ENCODE measurements at regions not wholly inside any gene's neighbourhood (a gene's known extent, or its start where the extent isn't known, plus 50 kb on each side); places are given as distances from the start of the nearest gene placed in this dataset.
"Not testable (repeated sequence)": the region's sequence is repeated elsewhere in the genome, so short reads cannot be mapped to it uniquely, and the experiment has no call there.

DNA sequence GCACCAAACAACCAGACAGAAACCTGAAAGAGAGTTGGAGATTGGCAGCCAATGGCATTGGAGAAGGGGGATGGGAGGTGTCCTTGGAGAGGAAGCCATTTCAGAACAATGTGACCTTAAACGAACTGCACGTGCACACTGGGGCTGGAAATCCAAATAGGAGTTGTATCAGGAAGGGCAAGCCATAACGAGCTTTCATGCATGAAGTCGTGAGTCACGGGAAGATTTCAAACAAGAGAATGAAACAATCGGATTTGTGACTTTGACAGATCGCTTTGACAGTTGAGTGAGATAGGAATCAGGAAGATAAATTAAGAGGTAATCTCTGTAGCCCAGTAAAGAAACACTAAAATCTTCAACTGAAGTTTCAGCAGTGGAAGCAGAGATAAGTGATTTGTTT is 445.8 kb upstream of the ZP4 start:
- no peak for DNase-seq

DNA sequence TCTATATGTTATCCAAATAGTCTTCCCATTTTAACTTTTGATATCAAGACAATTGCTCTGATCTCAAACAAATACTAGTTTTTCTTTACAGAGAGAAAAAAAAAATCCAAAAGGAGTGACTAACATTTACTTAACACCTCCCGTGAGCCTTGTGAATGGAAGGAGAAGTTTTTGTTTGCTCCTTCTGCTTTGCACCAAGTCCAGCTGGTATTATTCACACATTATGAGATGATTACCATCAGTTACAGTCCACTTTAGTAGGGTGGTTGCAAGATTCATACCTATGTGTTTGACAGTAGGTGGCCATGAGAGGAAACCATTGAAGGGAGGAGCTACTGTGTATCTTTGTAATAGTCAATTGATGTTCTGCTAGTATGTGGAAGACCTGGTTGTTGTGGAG is 443.4 kb upstream of the ZP4 start:
- DNase-seq, result no peak

DNA sequence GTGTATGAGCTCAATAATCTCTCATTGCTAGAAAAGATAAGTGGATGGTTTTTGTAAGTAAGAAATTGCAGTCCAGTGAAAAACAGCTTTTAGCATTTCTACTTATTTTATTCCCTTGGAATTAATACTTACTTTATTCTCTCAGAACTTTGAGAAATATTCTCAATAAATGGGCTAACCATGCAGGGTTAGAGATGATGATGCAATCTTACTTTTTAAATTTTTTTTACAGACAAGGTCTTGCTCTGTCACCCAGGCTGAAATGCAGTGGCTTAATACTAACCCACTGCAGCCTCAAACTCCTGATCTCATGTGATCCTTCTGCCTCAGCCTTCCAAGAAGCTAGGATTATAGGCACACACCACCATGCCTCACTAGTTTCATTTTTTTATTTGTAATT is 440.8 kb upstream of the ZP4 start:
- DNase-seq, result no peak

DNA sequence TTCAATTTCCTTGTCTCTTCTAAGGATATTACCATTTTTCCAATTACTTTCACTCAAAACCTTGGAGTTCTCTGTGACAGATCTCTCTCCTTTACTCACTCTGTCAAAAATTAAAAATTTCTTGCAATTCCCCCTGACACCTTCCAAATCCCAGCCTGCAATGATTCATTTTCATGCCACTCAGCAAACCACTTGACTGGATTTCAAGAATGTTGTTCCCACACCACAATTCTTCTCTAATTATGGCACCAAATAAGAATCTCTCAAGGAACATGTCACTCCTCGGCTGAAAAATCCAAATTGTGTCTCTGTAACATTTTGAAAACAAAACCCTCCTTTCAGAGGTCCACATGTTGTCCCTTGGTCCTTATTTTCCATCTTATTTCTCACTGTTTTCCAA is 438.9 kb upstream of the ZP4 start:
- DNase-seq, result no peak

DNA sequence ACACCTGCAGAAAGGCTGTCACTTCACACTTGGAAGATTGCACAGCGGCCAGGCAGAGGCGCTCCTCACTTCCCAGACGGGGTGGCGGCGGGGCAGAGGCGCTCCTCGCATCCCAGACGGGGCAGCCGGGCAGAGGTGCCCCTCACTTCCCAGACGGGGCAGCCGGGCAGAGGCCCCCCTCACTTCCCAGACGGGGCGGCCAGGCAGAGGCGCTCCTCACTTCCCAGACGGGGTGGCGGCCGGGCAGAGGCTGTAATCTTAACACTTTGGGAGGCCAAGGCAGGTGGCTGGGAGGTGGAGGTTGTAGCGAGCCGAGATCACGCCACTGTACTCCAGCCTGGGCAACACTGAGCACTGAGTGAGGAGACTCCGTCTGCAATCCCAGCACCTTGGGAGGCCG is 436.3 kb upstream of the ZP4 start:
- DNase-seq, result not testable (repeated sequence)

DNA sequence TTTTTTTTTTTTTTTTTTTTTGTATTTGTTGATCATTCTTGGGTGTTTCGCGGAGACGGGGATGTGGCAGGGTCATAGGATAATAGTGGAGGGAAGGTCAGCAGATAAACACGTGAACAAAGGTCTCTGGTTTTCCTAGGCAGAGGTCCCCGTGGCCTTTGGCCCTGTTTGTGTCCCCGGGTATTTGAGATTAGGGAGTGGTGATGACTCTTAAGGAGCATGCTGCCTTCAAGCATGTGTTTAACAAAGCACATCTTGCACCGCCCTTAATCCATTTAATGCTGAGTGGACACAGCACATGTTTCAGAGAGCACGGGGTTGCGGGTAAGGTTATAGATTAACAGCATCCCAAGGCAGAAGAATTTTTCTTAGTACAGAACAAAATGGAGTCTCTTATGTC is 435.8 kb upstream of the ZP4 start:
- DNase-seq, result not testable (repeated sequence)

DNA sequence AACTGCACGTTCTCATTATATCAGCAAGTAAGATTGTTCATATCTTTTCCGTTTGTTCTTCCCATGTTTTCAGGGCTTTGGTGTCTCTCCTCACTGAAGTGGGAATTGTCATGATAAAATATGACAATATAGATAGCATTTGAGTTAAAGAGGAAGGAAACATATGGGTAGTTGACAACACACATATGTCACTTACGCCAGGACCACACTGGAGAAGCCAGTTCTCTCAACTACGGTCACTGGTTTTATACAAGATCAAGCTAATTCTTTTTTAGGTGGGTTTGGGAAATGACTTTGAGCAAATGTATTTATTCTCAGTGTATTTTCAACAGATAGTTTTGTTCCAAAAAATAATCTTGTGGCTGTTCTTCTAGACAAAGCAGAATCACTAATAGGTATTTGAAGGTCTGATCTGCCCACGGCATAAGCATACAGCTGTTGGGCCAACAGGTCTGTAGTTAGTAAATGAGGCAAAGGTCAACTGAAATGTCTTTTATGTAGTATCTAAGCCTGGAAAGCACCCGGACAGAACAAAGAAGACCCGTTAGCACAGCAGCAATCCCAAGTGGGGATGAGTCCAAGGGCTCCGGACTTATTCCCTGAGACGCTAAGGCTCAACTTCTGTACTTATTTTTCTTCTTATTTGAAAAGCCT is 433.6 kb upstream of the ZP4 start:
- DNase-seq, result no peak

DNA sequence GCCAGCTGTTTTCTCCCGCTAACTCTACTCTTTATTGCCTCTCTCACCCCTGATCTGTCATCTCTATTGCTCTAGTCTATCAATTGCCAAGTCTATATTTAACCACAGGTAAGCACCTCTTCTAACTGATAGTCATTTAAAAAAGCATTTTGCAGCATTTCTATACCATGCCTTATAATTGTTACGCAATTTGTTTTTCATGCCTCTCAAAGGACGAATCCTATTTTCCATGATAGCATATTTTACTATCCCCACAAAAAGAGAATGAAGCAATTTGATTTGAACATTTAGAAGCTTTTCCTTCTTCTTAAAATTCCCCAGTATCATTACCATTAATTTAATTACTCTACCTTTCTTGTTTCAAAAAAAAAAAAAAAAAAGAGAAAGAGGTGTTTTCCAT is 432.8 kb upstream of the ZP4 start:
- no peak for DNase-seq

DNA sequence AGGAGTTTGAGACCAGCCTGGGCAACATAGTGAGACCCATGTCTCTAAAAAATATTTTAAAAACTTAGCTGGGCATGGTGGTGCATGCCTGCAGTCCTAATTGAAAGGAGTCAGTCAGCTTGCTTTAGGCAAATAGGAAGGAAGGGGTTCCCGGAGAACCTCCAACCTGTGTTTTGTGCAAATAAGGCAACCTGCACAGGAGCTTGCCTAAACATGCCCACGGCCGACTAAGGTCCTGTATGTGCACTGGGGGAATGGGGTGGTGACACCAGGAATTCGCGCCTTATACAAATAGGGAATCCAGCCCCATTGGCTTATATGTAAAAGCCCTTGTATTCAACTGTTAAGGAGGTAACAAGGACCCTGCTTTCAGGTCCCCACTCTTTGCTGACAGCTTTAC is 429.2 kb upstream of the ZP4 start:
- DNase-seq, result no peak

DNA sequence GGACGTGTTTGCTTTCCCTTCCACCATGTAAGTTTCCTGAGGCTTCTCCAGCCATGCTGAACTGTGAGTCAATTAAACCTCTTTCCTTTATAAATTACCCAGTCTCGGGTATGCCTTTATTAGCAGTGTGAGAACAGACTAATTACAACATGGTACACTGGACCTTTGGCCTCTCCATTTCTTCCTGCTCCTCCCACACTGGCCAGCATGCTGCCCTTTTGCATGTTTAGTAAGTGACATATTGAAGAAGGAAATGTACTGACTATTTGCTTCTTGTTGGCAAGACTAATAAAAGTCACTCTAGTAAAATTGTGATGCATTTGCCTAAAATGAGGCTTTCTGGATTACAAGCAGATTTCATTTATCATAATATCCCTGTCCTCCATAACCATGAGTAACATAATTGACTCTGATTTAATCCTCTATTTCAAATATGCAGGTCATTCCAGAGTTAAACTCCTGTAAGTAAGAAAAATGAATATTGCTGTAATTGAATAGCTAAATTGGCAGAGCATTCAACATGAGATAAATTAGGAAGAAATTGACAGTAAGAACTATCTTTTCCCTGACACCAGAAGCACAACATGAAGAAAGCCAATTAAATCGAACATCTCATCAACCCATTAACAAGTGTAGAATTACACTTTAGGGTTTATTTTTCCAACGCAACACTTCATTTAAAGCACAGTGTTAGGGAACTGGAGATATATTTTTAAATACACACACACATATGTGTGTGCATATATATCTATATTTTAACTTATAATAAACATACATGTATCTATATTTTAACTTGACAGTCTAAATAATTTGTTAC is 427.8 kb upstream of the ZP4 start:
- DNase-seq, result no peak

DNA sequence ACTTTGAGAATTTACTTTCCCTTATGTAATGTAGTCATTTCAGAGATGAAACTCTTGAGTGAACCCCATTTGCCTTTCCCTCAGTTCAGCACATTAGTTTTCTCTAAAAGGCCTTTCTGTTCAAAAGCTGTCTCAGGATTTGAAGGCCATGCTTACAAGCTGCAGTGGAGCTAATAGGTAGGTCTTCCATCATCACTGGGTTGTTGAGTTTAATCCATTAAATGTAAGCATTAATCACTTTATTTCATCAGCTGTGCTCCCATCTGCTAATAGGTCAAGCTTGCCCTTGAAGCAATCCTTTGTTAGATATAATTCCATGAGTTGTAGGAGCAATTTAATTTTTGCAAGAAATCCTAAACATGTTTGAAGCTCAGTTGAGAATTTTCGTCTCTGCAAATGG is 422.2 kb upstream of the ZP4 start:
- DNase-seq, result no peak

DNA sequence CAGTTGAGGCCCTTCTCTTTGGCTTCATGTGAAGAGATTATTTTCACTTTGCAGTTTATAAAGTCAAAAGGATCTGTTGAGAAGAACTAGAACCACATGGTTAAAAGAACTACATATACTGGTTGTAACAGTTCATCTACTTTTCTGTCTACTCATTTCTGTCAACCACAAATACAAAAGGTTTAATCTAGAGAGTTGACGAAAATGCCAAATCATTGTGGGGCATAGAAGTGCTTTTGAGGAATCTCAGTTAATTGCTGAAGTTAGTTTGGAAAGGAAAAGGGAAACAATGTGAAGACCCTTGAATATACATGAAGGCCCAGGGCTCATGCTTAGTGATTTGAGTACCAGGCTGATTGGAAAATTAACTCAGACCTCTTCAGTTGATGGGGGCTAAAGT is 415.7 kb upstream of the ZP4 start:
- no peak for DNase-seq

DNA sequence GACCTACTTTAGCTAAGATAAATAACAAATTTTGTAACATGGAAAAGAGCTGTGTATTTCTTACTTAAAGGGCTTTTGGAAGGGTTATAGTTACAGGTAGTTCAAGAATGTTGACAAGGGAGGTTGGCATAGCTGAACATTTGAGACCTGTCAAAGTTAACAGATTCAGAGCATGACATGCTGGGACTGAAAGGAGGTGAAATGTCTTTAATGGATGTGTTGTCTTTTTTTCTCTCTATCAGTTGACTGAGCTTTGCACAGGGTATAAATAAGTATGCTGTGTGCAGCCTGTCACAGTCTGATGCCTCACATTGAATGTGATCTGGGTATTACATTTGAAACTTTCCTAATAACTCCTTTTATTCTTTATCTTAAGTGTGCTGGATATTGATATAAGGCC is 411.9 kb upstream of the ZP4 start:
- DNase-seq, result no peak

DNA sequence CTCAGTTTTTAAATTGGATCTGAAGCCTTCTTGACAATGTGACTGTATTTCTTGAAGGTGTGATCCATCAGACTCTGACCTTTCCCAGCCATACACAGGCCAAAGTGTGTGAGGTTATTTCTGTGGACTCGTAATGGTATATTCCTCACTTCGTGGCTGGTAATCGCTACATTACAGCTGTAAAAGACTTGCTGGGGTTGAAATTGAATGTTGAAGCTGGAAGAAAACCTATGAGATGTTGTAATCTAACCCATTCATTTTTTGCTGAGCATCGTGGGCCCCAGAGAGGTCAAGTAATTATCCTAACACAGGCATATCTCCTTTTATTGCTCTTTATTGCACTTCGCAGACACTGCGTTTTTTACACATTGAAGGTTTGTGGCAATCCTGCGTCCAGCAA is 405.6 kb upstream of the ZP4 start:
- no peak for DNase-seq

DNA sequence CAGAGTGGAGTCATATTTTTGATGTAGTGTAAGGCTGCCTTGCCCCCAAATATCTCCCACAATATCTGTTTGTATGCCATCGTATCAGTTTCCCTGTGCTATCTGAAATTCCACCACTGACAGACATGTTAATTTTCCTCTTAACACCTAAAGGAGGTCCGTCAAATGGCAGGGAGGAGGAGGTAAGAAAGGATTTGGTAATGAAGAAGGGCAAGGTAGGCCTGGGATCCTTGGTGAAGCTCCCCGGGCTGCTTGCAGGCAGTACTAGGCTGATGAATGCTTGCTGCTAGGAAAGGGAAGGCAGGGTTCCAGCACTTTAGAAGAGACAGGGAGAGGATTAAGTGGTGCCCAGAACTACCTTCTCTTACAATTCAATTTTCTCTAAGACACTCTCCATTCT is 402.4 kb upstream of the ZP4 start:
- DNase-seq, result no peak

DNA sequence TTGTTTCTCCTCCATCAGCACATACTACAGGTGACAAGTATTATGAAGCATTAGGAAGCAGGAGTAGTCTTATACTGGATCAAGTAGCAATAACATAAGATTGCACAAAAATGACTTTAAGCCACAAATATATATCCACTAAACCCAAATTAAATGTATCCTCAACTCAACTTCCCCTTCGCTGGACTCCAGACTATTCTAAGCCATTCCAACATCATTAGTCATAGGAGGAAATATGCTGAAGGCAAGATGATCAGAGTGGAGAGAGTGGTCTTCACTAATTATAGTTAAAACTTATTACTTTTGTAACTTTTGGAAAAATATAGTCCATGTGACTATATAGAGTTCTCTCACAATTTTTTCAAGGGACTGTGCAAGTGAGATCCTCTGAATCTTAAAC is 390.7 kb upstream of the ZP4 start:
- no peak for DNase-seq

DNA sequence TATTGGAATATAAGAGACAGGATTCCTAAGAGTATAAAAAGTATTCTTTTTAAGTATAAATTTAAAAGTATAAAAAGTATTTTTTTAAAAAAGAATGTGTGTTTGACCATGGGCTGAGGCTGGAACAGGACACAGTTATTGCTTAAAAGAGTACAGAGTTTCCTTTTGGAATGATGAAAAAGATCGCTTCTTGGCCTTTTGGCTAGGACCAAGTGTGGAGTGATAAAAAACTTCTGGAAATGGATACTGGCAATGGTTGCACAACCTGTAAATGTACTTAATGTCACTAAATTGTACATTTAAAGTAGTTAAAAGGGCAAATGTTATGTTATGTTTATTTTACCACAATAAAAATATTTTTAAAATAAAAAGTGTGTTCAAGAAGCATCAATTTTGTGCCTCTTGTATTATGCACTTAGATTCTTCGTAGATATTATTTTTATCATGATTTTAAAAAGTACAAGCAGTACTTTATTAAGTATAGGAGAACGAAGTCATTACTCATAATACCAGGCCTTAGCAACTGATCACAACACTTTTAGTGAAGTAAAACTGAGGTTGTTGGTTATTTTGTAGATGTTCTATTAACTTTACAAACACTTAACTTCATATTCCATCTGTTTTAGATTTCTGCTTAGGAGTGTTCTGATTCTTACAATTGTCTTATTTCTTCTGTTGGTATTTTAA is 389.1 kb upstream of the ZP4 start:
- no peak for DNase-seq

DNA sequence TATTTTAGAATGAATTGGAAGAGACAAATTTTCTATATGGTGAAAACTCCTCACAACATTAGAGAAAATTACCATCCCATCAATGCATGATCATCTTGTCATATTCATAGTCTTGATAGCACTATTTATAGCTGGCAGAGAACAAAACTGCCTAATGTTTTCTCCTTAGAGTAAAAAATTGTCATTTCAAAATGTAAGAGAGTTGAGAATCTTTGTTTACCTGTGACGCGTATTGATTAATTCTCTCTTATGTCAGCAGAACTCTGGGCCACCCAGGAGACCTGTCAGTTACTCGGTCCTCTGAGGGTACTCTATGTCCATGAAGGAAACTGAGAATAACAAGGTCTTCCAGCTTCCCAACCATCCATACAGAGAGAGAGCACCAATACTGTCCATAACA is 381.4 kb upstream of the ZP4 start:
- DNase-seq, result no peak

DNA sequence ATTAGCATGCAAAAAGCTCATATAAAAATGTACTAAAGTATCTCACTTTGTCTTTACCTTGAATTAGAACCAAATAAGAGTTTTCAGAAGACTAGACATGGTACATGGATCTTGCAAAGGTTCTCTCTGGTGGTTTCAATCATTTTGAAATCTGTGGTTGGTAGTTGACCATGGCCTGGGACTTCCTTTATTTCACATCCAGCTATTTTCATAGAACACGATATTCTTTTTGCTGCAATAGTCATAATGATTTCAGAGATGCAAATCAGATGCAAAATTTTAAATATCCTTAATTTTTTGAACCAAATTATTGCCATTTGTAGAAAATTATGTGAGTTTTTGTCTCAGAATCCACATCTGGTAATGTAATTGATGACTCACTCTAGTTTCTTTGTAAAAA is 375.1 kb upstream of the ZP4 start:
- DNase-seq, result no peak

DNA sequence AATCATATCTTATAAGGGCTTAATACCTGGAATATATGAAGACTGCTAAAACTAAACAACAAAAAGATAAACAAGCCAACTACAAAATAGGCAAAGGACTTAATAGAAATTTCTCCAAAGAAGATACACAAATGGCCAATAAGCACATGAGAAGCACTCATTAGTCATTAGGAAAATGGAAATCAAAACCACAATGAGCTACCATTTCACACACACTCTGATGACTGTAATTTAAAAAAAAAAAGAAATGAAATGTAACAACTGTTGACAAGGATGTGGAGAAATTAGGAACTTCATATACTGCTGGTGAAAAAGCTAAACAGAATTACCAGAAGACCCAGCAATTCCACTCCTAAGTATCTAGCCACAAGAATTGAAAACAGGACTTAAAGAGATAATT is 374.2 kb upstream of the ZP4 start:
- no peak for DNase-seq

DNA sequence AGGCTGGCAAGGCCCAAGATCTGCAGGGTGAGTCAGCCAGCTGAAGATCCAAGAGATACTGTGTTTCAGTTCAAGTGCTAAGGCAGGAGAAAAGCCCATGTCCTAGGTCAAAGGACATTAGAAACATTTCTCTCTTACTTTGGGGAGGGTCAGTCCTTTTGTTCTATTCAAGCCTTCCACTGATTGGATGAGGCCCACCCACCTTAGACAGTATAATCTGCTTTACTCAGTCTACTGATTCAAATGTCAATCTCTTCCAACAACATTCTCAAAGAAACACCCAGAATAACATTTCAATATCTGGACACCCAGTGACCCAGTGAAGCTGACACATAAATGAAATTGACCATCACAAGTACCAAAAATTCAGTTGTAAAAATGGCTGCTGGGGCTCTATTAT is 367.8 kb upstream of the ZP4 start:
- DNase-seq, result no peak

DNA sequence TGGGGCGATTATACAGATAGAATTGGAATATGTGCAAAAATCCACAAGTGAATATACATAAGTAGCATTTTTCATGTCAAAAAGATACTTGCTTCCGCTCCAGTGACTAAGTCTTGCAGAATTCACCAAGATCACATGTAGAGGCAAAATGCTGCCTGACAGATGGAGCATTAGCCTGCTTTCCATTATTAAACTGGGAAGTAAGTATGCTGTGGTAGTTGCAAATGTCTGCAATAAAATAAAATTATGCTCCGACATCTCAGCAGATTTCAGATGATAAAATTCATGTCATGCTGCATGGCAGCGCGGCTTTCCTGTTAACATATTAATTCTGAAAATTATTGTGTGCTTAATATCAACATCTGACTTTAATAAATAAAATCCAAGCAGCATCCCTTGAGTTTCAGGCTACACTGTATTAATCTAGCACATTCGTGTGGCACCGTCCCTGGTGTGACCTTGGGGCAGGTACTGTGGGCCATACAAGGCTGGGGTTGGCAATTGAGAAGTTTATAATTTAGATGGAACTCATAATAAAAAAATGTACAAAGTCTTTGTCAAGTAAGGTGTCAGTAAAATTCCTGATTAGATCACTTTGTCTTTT is 366.4 kb upstream of the ZP4 start:
- DNase-seq, result no peak

DNA sequence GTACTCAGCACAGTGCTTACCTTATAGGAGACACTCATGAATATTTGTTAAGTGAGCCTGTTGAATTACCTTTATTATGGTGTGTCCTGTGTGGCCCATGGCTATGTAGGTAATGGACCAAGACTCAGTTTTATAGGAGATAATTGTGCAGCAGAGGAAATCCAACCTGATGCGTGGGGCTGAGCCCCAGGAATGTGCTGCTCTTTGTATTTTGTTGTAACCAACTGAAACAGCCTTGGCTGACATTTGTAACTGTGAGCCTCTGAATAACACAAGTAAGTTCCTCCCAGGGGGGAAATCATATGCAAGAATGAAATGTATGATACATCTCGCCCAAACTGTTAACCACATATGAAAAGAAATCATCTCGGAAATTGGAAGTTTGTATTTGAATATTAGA is 364.2 kb upstream of the ZP4 start:
- DNase-seq, result no peak
